Jurkat, Clone E6-1 (cell line): ENCODE measurements at regions not wholly inside any gene's neighbourhood (a gene's known extent, or its start where the extent isn't known, plus 50 kb on each side); places are given as distances from the start of the nearest gene placed in this dataset.

Experiments
- DNase-seq: peaks from one replicate; pipeline ENCODE4 v3.0.0-alpha.2; 2011; ENCODE audit warnings: low read depth, low spot score
- H3K4me3 ChIP-seq: 2 replicates; pipeline ENCODE4 v1.5.1; 2011; ENCODE audit warnings: mild to moderate bottlenecking, low read length, control low read depth, moderate library complexity

DNA sequence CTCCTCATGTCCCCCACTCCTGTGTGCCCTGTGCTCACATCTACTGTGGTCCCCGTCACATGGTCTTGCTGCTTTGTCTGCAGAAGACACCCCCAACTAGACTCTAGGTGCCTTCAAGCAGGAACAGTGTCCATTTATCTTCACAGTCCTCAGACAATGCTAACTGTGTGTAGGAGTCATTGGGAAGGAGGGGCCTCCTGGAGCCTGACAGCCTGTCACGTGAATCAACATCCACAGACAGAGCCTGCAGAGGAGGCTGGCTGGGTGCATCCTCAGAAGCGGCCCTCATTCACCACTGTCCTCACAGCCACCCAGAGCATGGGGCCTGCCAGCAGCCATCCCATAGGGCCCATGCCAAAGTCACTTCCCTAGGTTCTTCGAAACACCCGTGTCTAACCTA, 98.7 kb downstream of the MED10 start:
- H3K4me3 ChIP-seq: no peak overlapping the region

DNA sequence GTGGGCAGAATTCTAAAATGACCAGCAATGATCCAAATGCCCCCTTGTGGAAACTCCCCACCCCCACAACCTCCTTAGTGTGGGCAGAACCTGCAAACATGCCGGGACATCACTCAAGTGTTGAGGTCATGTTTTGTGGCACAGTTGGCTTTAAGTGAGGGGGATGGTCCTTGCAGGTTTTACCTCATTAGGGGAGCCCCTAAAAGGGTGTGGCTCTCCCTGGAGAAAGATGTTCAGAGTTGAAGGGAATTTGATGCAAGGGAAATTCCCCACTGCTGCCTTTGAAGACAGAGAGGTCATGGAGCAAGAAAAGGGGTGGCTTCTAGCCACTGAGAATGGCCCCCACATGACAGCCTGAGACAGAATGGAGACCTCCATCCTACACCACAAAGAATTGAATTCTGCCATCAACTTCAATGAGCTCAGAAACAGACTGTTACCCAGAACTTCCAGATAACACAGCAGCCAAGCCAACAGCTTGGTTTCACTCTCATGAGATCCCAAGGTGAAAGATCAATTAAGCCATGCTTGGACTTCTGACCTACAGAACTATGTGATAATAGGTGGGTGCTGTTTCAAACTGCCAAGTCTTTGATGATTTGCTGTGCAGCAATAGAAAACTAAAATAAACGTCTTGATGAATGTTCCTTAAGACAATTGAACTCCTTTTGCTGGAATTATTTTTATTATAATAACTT, 103.4 kb downstream of the MED10 start:
- no peak for DNase-seq

More for the DNA sequence above, 98.7 kb downstream of the MED10 start:
- DNase-seq: no peak

DNA sequence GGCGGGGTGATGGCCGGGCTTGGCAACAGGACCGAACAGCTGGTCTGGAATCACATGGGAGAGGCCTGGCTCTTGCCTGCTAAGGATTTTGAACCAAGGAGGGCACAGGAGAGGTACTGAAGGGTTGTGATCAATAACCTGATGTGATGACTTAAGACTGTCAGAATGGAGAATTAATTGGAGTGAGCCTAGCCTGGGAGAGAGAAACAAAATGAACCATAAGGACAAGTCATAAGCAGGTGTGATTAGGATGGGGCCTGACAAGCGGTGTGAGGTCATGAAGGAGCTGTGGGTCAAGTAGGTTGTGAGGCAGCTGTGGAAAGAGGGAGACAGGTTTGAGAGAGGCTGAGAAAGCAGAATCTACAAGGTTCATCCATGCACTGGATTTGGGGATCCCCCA, 104.6 kb downstream of the MED10 start:
- no peak for DNase-seq
- no peak overlapping the region for H3K4me3 ChIP-seq

More for the DNA sequence above, 103.4 kb downstream of the MED10 start:
- no peak overlapping the region for H3K4me3 ChIP-seq

DNA sequence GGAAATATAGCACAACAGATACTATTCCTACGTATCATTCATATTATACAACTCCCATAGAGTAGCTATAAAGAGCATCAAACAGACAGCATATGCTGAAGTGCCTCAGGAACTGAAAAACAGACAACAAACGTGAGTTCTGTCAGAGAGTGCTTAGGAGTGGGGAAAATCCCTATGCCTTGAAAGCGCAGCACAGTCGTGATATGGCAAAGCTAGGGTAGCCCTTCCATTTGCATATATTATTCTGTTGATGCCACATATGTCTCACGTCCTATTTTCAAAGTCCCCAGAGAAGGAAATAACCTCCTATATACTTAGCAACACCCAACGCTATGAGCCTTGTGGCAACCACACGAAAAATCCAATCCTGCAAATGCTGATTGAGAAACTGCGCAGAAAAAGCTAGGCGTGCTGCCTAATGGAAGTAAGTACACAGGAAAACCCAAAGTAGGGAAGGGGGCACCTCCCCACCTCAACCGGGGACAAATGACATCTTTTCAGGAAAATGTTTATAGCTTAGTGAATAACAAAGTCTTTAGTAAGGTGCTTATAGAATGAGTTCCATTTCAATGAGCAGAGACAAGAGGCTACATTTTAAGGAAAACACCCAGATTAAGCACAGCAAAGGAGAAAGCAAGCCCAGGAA, 105.1 kb downstream of the MED10 start:
- DNase-seq: no peak

DNA sequence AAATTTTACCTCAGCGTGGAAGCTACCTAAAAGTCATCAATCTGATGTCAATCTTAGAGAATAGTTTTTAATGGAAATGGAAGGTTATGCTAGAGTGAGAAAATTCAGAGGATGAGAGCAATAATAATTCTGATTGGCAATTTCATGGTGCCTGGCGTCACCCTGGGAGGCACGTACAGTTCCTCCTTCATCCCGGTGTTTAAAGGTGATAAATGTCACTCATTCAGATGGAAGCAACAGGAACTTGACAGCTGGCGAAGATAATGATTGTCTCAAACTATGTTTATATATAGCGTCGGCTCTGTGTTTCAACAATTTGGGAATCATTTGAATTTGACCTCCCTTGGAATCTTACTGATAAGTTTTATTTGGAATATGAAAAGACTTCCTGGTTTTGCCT, 108.4 kb downstream of the MED10 start:
- H3K4me3 ChIP-seq: no peak overlapping the region
- DNase-seq: no peak

More for the DNA sequence above, 105.1 kb downstream of the MED10 start:
- no peak overlapping the region for H3K4me3 ChIP-seq

DNA sequence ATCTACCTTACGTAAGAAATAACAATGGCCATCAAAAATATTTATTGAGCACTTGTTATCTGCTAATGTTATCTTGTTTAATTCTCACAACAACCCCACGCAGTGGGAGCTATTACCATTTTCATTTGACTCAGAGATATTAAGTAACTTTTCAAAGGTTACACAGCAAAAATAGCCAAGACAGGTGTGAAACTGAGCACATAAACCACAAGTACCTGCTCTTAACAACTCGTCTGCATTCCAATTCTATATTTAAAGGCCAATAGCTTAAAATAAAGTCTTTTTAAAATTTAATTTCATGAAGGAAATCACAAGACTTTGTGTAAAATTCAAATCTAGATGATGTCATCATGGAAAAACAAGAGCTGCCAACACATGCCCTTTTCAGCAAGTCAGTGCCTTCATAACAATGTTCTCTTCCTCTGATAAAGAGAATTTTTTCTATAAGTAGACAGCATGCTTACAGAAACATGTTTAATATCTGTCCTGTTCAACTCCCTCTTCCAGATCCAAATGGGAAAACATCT, 111.6 kb downstream of the MED10 start:
- H3K4me3 ChIP-seq: no peak overlapping the region
- DNase-seq: no peak

DNA sequence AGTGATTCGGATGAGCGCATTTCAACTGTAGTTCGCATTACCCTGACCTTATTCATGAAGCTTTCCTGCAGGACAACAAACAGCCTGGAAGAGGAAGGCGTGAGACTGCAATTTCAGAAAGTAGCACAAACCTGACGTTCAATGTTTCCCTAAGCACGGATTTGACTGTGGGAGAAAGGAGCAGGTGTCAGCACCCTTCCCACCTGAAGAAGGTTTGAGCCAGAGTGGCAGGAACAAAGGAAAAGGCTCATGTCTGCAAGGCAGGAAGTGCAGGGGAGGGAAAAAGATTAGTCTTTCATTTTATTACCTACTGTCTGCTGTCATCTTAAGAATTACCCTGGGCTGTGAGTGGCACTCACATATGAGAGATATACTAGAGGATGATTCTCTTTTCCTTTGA, 114.0 kb downstream of the MED10 start:
- no peak overlapping the region for H3K4me3 ChIP-seq
- no peak for DNase-seq

DNA sequence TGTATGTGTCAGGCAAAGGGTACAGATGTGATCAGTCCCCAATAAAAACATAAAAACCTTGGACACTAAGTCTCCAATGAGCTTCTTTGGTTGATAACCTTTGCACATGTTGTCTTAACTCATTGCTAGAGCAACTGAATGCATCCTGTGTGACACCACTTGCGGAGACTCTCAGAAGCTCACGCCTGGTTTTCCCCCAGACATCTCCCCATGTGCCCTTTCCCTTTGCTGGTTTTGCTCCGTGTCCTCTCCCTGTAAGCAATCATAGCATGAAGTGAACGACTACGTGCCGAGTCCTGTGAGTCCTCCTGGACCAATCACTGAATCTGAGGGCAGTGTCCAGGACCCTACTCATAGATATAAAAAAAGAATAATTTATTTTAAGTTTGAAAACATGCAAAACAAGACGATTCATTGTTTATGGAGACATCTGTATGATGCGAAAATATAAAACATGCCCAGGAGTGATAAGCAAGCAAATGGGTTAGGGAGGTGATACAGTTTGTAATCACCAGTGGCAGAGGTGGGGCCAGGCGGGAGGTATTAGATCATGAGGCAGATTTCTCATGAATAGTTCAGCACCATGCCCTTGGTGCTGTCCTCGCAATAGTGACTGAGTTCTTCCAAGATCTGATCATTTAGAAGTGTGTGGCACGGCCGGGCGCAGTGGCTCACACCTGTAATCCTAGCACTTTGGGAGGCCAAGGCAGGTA, 115.5 kb downstream of the MED10 start:
- no peak for DNase-seq
- no peak overlapping the region for H3K4me3 ChIP-seq

DNA sequence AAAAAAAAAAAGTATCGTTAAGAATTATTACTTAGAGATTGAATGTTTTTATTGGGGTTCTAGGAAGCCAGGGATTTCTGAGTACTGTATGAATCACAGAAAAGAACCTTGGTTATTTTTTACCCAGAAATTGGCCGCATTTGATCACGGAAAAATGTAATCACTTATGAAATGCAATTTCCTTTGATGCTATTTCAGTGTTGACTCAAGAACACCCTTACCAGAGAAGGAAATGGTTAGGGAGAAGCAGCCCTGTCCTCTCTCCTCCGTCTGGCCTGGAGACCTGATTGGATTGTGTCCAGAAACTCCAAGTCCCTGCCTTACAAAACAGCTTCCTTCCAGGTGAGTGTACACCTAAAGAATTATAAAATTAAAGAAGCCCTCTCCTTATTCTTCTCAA, 116.7 kb downstream of the MED10 start:
- no peak for DNase-seq
- H3K4me3 ChIP-seq: no peak overlapping the region

DNA sequence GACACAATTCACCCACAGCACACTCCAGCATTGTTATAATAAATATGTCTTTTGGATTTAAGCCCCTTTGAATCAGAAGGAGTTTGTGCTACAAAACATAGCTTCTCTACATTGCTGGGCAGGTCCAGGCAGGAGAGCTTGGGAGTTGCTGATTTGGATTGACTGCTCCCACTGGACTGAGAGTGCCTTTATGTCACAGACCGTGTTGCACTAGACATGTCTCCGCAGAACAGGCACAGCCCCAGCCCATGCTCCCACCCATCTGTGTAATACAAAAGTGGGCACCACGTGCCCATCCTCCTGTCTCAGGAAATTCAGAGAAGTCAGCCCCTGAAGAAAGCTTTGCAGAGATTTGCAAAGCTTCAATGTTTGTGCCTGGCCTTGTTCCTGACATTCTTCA, 117.1 kb downstream of the MED10 start:
- H3K4me3 ChIP-seq: no peak overlapping the region

DNA sequence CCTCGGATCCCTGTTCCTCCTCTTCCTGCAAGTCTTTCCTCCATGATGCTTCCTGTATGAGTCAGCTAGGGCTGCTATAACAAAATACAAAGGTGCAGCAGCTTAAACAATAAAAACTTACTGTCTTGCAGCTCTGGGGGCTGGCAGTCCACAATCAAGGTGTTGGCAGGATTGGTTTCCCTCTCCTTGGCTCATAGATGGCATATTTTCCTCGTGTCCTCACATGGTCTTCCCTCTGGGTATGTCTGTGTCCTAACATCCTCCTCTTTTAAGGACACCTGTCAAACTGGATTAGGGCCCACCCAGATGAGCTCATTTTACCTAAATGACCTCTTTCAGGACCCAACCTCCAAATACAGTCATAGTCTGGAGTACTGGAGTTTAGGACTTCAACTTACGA, 117.5 kb downstream of the MED10 start:
- no peak for DNase-seq
- no peak overlapping the region for H3K4me3 ChIP-seq

More for the DNA sequence above, 117.1 kb downstream of the MED10 start:
- no peak for DNase-seq

DNA sequence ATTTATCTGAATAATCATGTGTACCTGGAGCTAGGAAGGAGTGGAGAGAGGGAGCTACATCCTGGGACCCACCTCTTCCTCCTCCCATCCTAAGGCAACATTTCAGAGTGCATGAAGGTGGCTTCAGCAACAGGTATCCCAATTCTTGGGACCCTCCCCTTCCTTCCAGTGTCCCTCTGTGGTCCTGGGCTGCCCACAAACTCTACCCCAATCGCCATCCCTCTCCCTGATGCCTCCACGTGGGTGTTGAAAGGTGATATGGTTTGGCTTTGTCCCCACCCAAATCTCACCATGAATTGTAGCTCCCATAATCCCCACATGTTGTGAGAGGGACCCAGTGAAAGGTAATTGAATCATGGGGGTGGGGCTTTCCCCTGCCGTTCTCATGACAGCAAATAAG, 121.4 kb downstream of the MED10 start:
- DNase-seq: no peak
- no peak overlapping the region for H3K4me3 ChIP-seq

DNA sequence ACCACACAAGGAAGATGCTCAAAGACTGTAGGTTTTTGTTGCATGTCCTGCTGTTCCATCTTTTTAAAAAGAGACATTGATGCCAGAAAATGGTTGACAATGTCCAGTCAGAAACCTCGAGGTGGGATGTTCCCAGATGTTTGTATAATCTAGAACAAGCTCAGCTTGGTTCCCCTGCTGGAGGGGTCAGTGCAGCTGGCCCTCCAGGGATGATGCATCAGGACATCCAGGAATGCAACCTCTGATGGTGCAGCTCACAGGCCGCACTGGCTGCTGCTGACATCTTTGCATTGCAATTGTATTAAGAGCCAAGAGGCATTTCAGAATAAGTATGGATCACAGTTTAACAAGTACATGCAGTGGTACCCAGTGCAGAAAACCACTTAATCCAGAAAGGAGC, 122.4 kb downstream of the MED10 start:
- H3K4me3 ChIP-seq: no peak overlapping the region
- DNase-seq: no peak

DNA sequence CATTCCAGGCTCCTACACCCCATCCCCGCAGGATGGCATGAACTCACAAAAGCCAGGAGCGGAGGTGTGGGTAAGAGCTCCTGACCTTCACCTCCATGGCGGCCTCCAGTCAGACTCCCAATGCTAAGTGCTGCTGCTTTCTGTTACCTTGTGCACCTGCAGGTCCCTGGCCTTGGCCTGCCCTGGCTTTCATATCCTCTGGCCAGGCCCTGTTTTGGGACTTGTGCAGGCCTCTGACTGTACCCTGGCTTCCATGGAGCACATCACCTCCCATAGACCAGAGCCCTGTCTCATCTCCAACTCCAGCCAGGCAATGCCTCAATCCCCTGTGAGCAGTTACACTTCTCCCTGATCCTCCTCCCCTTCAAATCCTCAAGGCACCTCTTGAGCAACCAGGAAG, 124.5 kb downstream of the MED10 start:
- H3K4me3 ChIP-seq: no peak overlapping the region
- no peak for DNase-seq

DNA sequence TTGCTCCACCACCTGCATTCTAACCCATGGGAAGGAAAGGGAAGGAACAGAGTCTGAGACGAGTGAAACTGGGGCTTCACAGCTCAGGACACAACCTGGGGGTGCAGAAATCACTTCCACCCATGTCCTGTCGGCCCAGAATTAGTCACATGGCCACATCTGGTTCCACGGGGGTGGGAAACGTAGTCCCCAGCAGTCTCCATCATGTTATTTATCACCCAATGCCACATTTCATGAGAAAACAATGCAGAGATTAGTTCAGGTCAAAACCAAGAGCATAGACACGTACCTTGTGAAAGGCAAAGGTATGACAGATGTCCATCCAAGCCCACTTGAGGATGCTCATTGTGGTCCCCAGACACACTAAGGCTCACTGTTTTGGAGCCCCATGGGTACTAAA, 125.1 kb downstream of the MED10 start:
- DNase-seq: no peak

DNA sequence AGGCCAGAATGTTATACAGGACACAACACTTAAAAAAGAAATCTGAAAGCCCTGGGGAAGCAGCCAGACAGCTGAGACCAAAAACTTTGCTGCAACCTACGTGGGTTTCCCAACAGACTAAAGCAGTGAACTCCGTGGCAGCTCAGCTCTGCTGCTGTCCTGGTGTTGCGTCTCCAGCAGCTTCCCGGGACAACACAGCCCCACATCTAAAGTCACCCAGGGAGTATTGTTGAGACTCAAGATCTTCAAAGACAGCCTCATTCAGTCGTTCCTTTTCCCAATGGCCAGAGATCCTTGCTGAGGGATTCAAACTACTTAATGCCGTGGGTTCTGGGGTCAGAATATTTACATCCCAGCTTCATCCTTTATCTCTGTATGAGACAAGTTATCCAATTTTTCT, 125.8 kb downstream of the MED10 start:
- no peak overlapping the region for H3K4me3 ChIP-seq
- no peak for DNase-seq

More for the DNA sequence above, 125.1 kb downstream of the MED10 start:
- H3K4me3 ChIP-seq: no peak overlapping the region

DNA sequence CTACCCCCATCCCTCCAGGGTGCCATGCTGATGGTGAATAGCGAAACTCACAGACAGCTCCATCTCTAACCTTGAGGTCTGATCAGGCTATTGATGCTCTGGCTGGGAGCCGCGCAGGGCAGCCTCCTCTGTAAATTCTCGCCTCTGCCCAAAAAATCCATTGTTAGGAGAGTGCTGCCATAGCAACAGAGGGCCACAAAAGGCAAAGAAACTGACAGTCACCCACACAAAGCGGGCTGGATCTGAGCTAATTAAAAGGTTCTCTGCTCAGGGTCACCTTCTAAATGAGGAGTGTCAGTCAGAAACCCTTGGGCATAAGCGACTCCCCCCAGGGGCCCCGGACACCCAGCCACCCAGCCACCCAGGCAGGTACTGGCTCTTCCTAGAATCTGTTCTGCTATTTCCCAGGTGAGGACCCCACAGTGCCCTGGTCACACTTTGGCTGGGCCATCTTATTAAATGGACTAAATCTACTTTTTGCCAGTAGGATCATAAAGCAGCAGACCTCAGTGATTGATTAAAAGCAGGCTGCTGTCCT, 126.7 kb downstream of the MED10 start:
- no peak for DNase-seq
- H3K4me3 ChIP-seq: no peak overlapping the region

DNA sequence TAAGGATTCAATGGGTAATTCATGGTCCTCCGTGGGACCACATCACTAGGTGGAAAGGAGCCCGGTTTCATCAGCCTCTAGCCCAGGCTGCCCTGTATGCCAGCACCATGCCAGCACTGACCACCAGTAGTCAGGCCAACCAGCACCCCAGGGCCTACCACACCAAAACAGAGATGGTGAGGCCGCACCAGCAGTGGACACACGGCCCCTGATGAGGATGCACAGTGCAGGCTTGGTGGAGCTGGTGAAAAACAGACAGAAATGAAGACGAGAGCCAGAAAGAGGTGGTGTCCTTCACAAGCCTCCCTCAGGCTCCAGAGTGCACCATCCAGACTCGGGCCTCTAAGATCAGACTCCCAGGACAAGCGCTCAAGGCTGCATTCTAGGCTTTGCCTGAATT, 128.2 kb downstream of the MED10 start:
- no peak overlapping the region for H3K4me3 ChIP-seq
- DNase-seq: no peak

DNA sequence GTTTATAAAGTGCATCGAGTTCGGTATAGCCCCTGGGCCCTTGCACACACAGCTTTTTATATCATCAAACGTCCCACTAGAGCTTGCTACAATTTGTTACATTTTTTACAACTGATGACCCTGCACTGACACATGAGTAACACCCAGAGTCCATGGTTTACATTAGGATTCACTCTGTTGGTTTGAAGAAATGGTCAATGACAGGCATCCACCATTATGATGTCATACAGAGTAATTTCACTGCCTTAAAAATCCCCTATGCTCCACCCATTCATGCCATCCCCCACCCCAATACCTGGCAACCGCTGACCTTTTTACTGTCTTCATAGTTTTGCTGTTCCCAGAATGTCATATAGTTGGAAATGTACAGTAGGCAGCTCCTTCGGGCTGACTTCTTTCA, 130.2 kb downstream of the MED10 start:
- H3K4me3 ChIP-seq: no peak overlapping the region
- no peak for DNase-seq
